IMR-90 (cell line): ENCODE measurements at regions not wholly inside any gene's neighbourhood (a gene's known extent, or its start where the extent isn't known, plus 50 kb on each side); places are given as distances from the start of the nearest gene placed in this dataset.

Source experiments
- ATAC-seq: fragments of 200-7000 bp; cut with Tn5 transposase; 2 replicates; pipeline ENCODE4 v1.9.1; 2020; ENCODE audit warnings: low read depth, mild to moderate bottlenecking, moderate library complexity
- BruUV-seq: library from RNA; stranded (reverse); fragments of 400-500 nt; replicated peaks from 2 replicates; lab custom pipeline; 2021; lab: Mats Ljungman, UMichigan
- CTCF ChIA-PET: fragments of 300-600 bp; formaldehyde crosslinking; extraction: SDS; loops from one replicate; lab custom pipeline; 2021; ENCODE audit warnings: antibody characterized with exemption; lab: Yijun Ruan, JAX
- POLR2A ChIA-PET: fragments of 300-600 bp; sonication (Branson Sonifier 250); formaldehyde crosslinking; loops from one replicate; lab custom pipeline; 2022; ENCODE audit warnings: antibody characterized with exemption; ENCODE audit not compliant: unreplicated experiment; lab: Charles Lee
- DNase-seq: peaks from one replicate; pipeline ENCODE4 v3.0.0; 2013
- H2AFZ ChIP-seq: replicated peaks from 2 replicates; pipeline ENCODE3; 2013; ENCODE audit warnings: low read length, mild to moderate bottlenecking; ENCODE audit not compliant: poor library complexity
- H2AK5ac ChIP-seq: 2 replicates; pipeline ENCODE4 v1.6.1; 2013; ENCODE audit warnings: low read depth, low read length, inconsistent platforms
- H2AK9ac ChIP-seq: replicated peaks from 2 replicates; pipeline ENCODE3; 2013; ENCODE audit warnings: mild to moderate bottlenecking, low read depth, low read length, moderate library complexity; ENCODE audit not compliant: poor library complexity
- H2BK120ac ChIP-seq: 2 replicates; pipeline ENCODE4 v1.6.1; 2013; ENCODE audit warnings: low read depth, low read length, inconsistent platforms
- H2BK15ac ChIP-seq: 3 replicates; pipeline ENCODE4 v1.6.1; 2013; ENCODE audit warnings: low read depth, low read length, inconsistent platforms
- H2BK20ac ChIP-seq: 2 replicates; pipeline ENCODE4 v1.6.1; 2013; ENCODE audit warnings: low read depth, mild to moderate bottlenecking, inconsistent platforms, low read length, moderate library complexity
- H2BK5ac ChIP-seq: 2 replicates; pipeline ENCODE4 v1.6.1; 2013; ENCODE audit warnings: mild to moderate bottlenecking, low read depth, low read length, inconsistent platforms; ENCODE audit not compliant: poor library complexity, severe bottlenecking
- H3K14ac ChIP-seq: replicated peaks from 2 replicates; pipeline ENCODE4 v1.6.1; 2013; ENCODE audit warnings: low read depth, low read length, inconsistent platforms
- H3K18ac ChIP-seq: 2 replicates; pipeline ENCODE4 v1.6.1; 2013; ENCODE audit warnings: low read depth, low read length, control low read depth
- H3K23ac ChIP-seq: 2 replicates; pipeline ENCODE4 v1.6.1; 2013; ENCODE audit warnings: low read depth, low read length, inconsistent platforms
- H3K27ac ChIP-seq: 2 replicates; pipeline ENCODE4 v1.5.1; 2013; ENCODE audit warnings: mild to moderate bottlenecking, control low read depth, low read length; ENCODE audit not compliant: insufficient read depth
- H3K27me3 ChIP-seq: 2 replicates; pipeline ENCODE4 v1.6.1; 2013; ENCODE audit warnings: low read length; ENCODE audit not compliant: control insufficient read depth, insufficient read depth
- H3K36me3 ChIP-seq: 2 replicates; pipeline ENCODE4 v1.6.1; 2013; ENCODE audit warnings: low read length, mixed read lengths; ENCODE audit not compliant: control insufficient read depth, insufficient read depth
- H3K4ac ChIP-seq: 2 replicates; pipeline ENCODE4 v1.6.1; 2013; ENCODE audit warnings: low read depth, low read length, inconsistent platforms
- H3K4me1 ChIP-seq: 2 replicates; pipeline ENCODE4 v1.6.1; 2013; ENCODE audit warnings: low read length, mixed read lengths; ENCODE audit not compliant: control insufficient read depth, insufficient read depth
- H3K4me2 ChIP-seq: 2 replicates; pipeline ENCODE4 v1.6.1; 2013; ENCODE audit warnings: low read depth, mild to moderate bottlenecking, control low read depth, low read length, moderate library complexity
- H3K4me3 ChIP-seq: 2 replicates; pipeline ENCODE4 v1.5.1; 2013; ENCODE audit warnings: low read depth, mild to moderate bottlenecking, control low read depth, low read length, moderate library complexity; ENCODE audit not compliant: insufficient read depth
- H3K56ac ChIP-seq: 2 replicates; pipeline ENCODE4 v1.6.1; 2013; ENCODE audit warnings: low read length, inconsistent platforms; ENCODE audit not compliant: insufficient read depth; ENCODE audit errors: extremely low read depth
- H3K79me1 ChIP-seq, 2 experiments: 2 replicates each; pipeline ENCODE4 v1.6.1; 2013; ENCODE audit warnings: low read length in 2 of 2, inconsistent platforms in 1 of 2, low read depth in 1 of 2
- H3K9ac ChIP-seq: 2 replicates; pipeline ENCODE4 v1.6.1; 2013; ENCODE audit warnings: low read depth, low read length, control low read depth
- H3K9me1 ChIP-seq: 2 replicates; pipeline ENCODE4 v1.6.1; 2013; ENCODE audit warnings: low read length, inconsistent platforms; ENCODE audit not compliant: insufficient read depth
- H3K9me3 ChIP-seq: 2 replicates; pipeline ENCODE4 v1.6.1; 2013; ENCODE audit warnings: low read length; ENCODE audit not compliant: control insufficient read depth, insufficient read depth
- H4K20me1 ChIP-seq: 2 replicates; pipeline ENCODE4 v1.6.1; 2013; ENCODE audit warnings: low read length, inconsistent platforms; ENCODE audit not compliant: insufficient read depth
- H4K5ac ChIP-seq: 2 replicates; pipeline ENCODE4 v1.6.1; 2013; ENCODE audit warnings: mild to moderate bottlenecking, low read depth, low read length, control low read depth
- H4K8ac ChIP-seq, 2 experiments: 2 replicates each; pipeline ENCODE4 v1.6.1; 2013; ENCODE audit warnings: low read depth in 2 of 2, low read length in 2 of 2, control low read depth in 1 of 2, inconsistent platforms in 1 of 2
- H4K91ac ChIP-seq: 2 replicates; pipeline ENCODE4 v1.6.1; 2013; ENCODE audit warnings: low read depth, low read length, inconsistent platforms; ENCODE audit not compliant: insufficient read depth
- BHLHE40 ChIP-seq: fragments of 150-350 bp; IDR thresholded peaks from 2 replicates; pipeline ENCODE4 v1.6.1; 2016; ENCODE audit warnings: mild to moderate bottlenecking, low read depth, low read length
- CEBPB ChIP-seq: IDR thresholded peaks from 2 replicates; pipeline ENCODE4 v1.6.1; 2012; ENCODE audit warnings: low read depth, low read length, improper control_type of control experiment
- MAFK ChIP-seq: IDR thresholded peaks from 2 replicates; pipeline ENCODE4 v1.6.1; 2012; ENCODE audit warnings: low read depth, low read length, improper control_type of control experiment
- MXI1 ChIP-seq: IDR thresholded peaks from 2 replicates; pipeline ENCODE4 v1.6.1; 2012; ENCODE audit warnings: low read depth, mild to moderate bottlenecking, low read length, moderate library complexity, borderline replicate concordance
- NFE2L2 ChIP-seq: fragments of 150-350 bp; IDR thresholded peaks from 2 replicates; pipeline ENCODE4 v1.6.1; 2016; ENCODE audit warnings: low read depth, mild to moderate bottlenecking, low read length
- POLR2A ChIP-seq: IDR thresholded peaks from 2 replicates; pipeline ENCODE4 v1.6.1; 2012; ENCODE audit warnings: mild to moderate bottlenecking, low read depth, low read length
- RAD21 ChIP-seq: IDR thresholded peaks from 2 replicates; pipeline ENCODE4 v1.6.1; 2012; ENCODE audit warnings: low read length, improper control_type of control experiment
- WGBS, 2 experiments: methylation state at CpG; one replicate each; pipeline versions ENCODE4 v1.1.5 to v1.1.7; 2013; ENCODE audit warnings: missing lambda C conversion rate in 2 of 2; ENCODE audit not compliant: insufficient read length in 1 of 2; ENCODE audit errors: extremely low coverage in 2 of 2; 5-methylcytosine and 5-hydroxymethylcytosine counted together
- dilution Hi-C: fragments of 300-500 bp; cut with HindIII; formaldehyde crosslinking; loops from one replicate; pipeline ENCODE4 v1.14.3; 2018; ENCODE audit warnings: low sequenced_read_pairs; ENCODE audit not compliant: unreplicated experiment
- in situ Hi-C: fragments of 300-500 bp; cut with MboI; formaldehyde crosslinking; loops from 3 replicates; pipeline ENCODE4 v1.14.3; 2019; ENCODE audit warnings: low sequenced_read_pairs, inconsistent platforms, mixed read lengths
- intact Hi-C: fragments of 100-400 bp; cut with micrococcal nuclease; formaldehyde crosslinking; loops from 2 replicates; pipeline ENCODE4 v1.10.0; 2022
- TF ChIP-seq, protein P1 (sequence below): fragments of 150-350 bp; IDR thresholded peaks from 2 replicates; pipeline ENCODE4 v1.6.1; 2017; ENCODE audit warnings: mild to moderate bottlenecking, antibody characterized with exemption, low read length, low read depth

DNA sequence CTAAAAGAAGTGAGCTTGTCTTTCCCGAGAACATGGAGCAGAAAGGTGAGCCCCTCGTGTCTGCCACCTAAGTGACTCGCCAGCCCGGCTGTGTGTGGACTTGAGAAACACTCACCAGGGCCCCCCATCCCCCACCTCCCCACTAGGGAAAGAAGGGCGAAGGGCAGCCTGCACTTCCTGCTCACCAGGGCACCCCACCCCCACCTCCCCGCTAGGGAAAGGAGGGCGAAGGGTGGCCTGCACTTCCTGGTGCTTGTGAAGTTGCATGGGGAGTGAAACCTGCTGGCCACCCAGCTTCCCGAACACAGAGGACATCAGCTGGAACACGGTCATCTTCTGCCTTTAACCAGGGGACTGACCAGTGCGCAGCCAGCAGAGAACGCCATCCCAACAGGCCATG, 402.7 kb upstream of the SALL3 start:
- ChIA-PET POLR2A (no interaction called here), CTCF (no interaction called here)
- no peaks in the 10 kb centered on the region for H3K9me1 ChIP-seq
- no peak overlapping the region for H3K4me2 ChIP-seq
- WGBS, 2 experiments = no CpG with 5 or more reads among the region's 11 CpGs
- H3K9ac ChIP-seq = no peak overlapping the region
- DNase-seq (no peak), ATAC-seq (no peak)
- no peaks in the 10 kb centered on the region for H3K4me1 ChIP-seq
- no peak overlapping the region for H2BK5ac ChIP-seq
- TF ChIP-seq CEBPB = no peak
- TF ChIP-seq RAD21 = no peak
- no peak for TF ChIP-seq NFE2L2
- TF ChIP-seq POLR2A = no peak
- TF ChIP-seq BHLHE40 = no peak
- TF ChIP-seq MAFK = no peak
- TF ChIP-seq MXI1 = no peak
- TF ChIP-seq, protein P1, sequence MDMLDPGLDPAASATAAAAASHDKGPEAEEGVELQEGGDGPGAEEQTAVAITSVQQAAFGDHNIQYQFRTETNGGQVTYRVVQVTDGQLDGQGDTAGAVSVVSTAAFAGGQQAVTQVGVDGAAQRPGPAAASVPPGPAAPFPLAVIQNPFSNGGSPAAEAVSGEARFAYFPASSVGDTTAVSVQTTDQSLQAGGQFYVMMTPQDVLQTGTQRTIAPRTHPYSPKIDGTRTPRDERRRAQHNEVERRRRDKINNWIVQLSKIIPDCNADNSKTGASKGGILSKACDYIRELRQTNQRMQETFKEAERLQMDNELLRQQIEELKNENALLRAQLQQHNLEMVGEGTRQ = no peak
- no peak overlapping the region for H3K23ac ChIP-seq
- intact Hi-C loops (no loop called here), dilution Hi-C loops (no loop called here), in situ Hi-C loops (no loop called here)
- H3K4me3 ChIP-seq = no peak overlapping the region
- no peaks in the 10 kb centered on the region for H3K79me1 ChIP-seq
- no peak overlapping the region for H4K8ac ChIP-seq
- BruUV-seq = no TSS peak
- no peak overlapping the region for H3K27ac ChIP-seq
- no peak overlapping the region for H3K56ac ChIP-seq
- H3K18ac ChIP-seq = no peak overlapping the region
- no peak overlapping the region for H3K4ac ChIP-seq
- no peak overlapping the region for H4K91ac ChIP-seq
- no peaks in the 10 kb centered on the region for H3K27me3 ChIP-seq
- no peak overlapping the region for H2BK20ac ChIP-seq
- no peaks in the 10 kb centered on the region for H3K36me3 ChIP-seq
- H2AK5ac ChIP-seq = no peak overlapping the region
- H4K20me1 ChIP-seq = no peaks in the 10 kb centered on the region
- H3K14ac ChIP-seq = no peak overlapping the region
- no peak overlapping the region for H2AK9ac ChIP-seq
- H3K9me3 ChIP-seq = peaks cover 49% of the 10 kb centered on the region
- H2BK120ac ChIP-seq = no peak overlapping the region
- no peak overlapping the region for H2AFZ ChIP-seq
- no peak overlapping the region for H2BK15ac ChIP-seq
- no peak overlapping the region for H4K5ac ChIP-seq
